GM18507 (cell line): ENCODE measurements at regions not wholly inside any gene's neighbourhood (a gene's known extent, or its start where the extent isn't known, plus 50 kb on each side); places are given as distances from the start of the nearest gene placed in this dataset.
"Not testable (repeated sequence)": the region's sequence is repeated elsewhere in the genome, so short reads cannot be mapped to it uniquely, and the experiment has no call there.

Experiments
- DNase-seq: peaks from one replicate; pipeline ENCODE4 v3.0.0; 2011; ENCODE audit warnings: low read depth; ENCODE audit not compliant: insufficient read length; ENCODE audit errors: extremely low spot score
- FAIRE-seq: peaks from 2 replicates; lab custom pipeline; 2011; peaks lifted over from hg19 to GRCh38; lab: Jason Lieb, UNC

GRCh38 chr2:198597648-198598047 is 793.3 kb downstream of the PLCL1 start:
- FAIRE-seq: no peak
- DNase-seq: no peak

GRCh38 chr2:198596985-198597384 is 792.6 kb downstream of the PLCL1 start:
- DNase-seq (no peak), FAIRE-seq (no peak)

GRCh38 chr2:198595721-198596120 is 791.3 kb downstream of the PLCL1 start:
- FAIRE-seq: no peak
- DNase-seq: no peak

GRCh38 chr2:198591586-198591985 is 787.2 kb downstream of the PLCL1 start:
- DNase-seq (no peak), FAIRE-seq (no peak)

GRCh38 chr2:198587741-198588140 is 783.3 kb downstream of the PLCL1 start:
- FAIRE-seq: no peak
- no peak for DNase-seq

GRCh38 chr2:198587240-198587639 is 782.8 kb downstream of the PLCL1 start:
- DNase-seq (no peak), FAIRE-seq (no peak)

GRCh38 chr2:198571393-198571792 is 767.0 kb downstream of the PLCL1 start:
- DNase-seq (no peak), FAIRE-seq (no peak)

- FAIRE-seq (no peak), DNase-seq (no peak)
These were observed 753.8 kb downstream of the PLCL1 start for GRCh38 chr2:198558176-198558575.

GRCh38 chr2:198546122-198546521 is 741.7 kb downstream of the PLCL1 start:
- FAIRE-seq: no peak

GRCh38 chr2:198545411-198545810 is 741.0 kb downstream of the PLCL1 start:
- no peak for DNase-seq
- no peak for FAIRE-seq

More at GRCh38 chr2:198546122-198546521, 741.7 kb downstream of the PLCL1 start:
- DNase-seq: no peak

- DNase-seq (no peak), FAIRE-seq (no peak)
These were observed 740.1 kb downstream of the PLCL1 start for GRCh38 chr2:198544461-198544860.

GRCh38 chr2:198534756-198535155 is 730.4 kb downstream of the PLCL1 start:
- no peak for DNase-seq
- FAIRE-seq: no peak

GRCh38 chr2:198525211-198525969 is 721.0 kb downstream of the PLCL1 start:
- FAIRE-seq (no peak), DNase-seq (no peak)

- FAIRE-seq (no peak), DNase-seq (no peak)
These were observed 719.3 kb downstream of the PLCL1 start for GRCh38 chr2:198523710-198524109.

- DNase-seq: no peak
- no peak for FAIRE-seq
These were observed 714.5 kb downstream of the PLCL1 start for GRCh38 chr2:198518935-198519334.

- FAIRE-seq: no peak
- no peak for DNase-seq
These were observed 713.6 kb downstream of the PLCL1 start for GRCh38 chr2:198517976-198518375.

GRCh38 chr2:198508610-198509009 is 704.2 kb downstream of the PLCL1 start:
- not testable (repeated sequence) for FAIRE-seq

GRCh38 chr2:198499539-198499938 is 695.1 kb downstream of the PLCL1 start:
- FAIRE-seq: no peak

More at GRCh38 chr2:198508610-198509009, 704.2 kb downstream of the PLCL1 start:
- not testable (repeated sequence) for DNase-seq

GRCh38 chr2:198498516-198498915 is 694.1 kb downstream of the PLCL1 start:
- no peak for DNase-seq
- FAIRE-seq: no peak

More at GRCh38 chr2:198499539-198499938, 695.1 kb downstream of the PLCL1 start:
- no peak for DNase-seq

- FAIRE-seq: no peak
These were observed 693.7 kb downstream of the PLCL1 start for GRCh38 chr2:198498048-198498447.

GRCh38 chr2:198494931-198495330 is 690.5 kb downstream of the PLCL1 start:
- DNase-seq (no peak), FAIRE-seq (no peak)

More at GRCh38 chr2:198498048-198498447, 693.7 kb downstream of the PLCL1 start:
- DNase-seq: no peak
